ENCODE measurements at regions not wholly inside any gene's neighbourhood (a gene's known extent, or its start where the extent isn't known, plus 50 kb on each side); places are given as distances from the start of the nearest gene placed in this dataset.

DNA sequence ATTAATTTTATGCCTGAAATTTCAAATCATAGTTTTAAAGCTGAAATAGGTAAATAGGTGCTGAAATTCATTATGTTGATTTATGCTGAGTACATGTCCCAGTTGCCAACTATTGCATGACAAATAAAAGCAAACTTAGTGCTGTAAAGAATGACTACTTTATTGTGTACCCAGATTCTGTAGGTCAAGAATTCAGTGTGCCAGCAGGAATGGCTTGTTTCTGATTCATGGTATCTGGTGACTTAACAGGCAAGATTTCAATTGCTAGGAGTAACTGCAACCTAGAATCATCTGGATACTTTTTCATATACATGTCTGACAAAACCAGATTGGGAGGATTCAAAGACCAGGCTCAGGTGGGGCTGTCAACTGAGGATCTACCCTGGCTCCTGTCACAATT is 678.4 kb upstream of the ADAMTS5 start:
- DNase-seq (ENCODE audit: low read depth): no peak

DNA sequence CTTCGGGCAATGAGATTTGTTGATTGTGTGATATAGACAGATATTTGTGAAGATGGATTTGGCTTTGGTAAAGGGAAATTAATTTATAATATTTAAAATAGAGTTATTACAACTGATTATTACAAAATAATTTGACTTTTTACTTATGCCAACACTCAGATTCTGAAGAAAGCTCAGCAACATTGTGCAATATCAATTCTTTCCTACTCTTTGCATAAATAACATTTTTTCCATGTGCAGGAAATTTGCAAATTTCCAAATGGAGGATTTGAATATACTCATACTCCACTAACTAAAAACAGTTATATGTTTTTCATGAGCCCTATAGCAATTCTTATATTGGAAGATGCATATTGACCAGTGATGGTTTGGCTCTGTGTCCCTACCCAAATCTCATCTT is 676.4 kb upstream of the ADAMTS5 start:
- DNase-seq (ENCODE audit: low read depth): no peak

DNA sequence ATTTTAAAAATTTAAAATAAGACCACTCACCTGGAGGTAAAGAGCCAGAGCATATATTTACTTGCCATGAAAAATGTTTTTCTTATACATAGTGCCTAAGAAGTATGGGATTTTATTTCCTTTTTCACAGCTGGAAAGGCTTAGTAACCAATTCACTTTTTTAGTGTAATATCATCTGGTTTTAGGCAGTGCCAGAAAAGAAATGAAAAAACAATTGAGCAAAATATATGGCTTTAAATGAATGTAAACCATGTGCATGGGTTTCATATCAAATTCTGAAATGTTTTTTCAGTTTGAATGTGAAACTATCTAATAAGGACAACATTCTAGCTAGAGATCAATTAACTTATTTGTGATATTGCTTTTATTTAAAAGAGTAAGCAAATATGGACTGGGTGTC is 672.4 kb upstream of the ADAMTS5 start:
- no peak for DNase-seq (ENCODE audit: low read depth)

DNA sequence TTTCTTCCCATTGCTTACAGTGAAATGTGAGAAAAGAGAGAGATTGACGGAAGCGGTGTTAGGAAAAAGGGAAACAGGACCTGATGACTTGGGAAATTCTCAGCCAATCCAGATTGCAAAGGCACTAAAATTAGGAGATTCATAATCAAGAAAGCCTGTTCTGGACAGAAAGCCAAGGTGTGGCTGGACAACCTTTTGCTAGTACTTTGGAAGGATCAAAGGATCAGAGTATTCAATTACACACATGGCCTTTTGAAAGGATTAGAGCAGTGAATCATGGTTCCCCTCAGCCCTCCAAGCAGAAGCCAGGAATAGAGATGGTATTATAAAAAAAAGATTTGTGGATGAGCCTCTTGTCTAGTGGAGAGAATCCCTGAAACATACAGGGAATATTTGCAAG is 669.8 kb upstream of the ADAMTS5 start:
- no peak for DNase-seq (ENCODE audit: low read depth)

DNA sequence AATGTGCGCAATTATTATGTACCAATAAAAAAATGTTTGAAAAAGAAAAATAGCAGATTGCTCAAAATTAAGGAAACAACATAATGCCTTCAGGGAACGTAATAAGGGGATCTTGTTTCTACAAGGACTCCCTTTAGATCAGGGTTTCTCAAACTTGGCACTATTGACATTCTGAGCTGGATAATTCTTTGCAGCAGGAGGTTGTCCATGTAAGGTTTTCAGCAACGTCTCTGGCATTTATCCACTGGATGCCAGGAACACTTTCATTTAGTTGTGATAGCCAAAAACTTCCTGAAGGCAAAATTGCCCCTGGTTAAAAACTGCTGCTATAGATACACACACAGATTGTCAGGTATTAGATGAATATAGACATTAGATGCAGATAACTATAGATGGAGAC is 666.7 kb upstream of the ADAMTS5 start:
- DNase-seq (ENCODE audit: low read depth): no peak

DNA sequence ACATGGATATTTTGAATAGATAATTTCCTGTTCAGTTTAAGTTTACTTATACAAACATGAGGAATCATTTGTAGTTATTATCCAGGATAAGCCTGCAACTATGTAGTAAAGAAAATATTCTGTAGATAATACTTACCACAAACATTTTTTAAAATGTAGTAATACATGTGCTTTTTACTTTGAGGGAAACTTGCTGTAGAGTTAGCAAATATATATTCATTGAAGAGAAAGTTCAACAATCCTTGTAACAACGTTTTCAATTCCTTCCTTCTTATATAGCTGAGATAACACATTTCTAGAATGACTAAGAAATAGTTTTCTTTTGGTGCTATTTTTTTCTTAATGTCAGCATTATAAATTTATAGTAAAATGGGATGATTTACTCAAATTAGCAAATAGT is 664.6 kb upstream of the ADAMTS5 start:
- DNase-seq (ENCODE audit: low read depth): no peak

DNA sequence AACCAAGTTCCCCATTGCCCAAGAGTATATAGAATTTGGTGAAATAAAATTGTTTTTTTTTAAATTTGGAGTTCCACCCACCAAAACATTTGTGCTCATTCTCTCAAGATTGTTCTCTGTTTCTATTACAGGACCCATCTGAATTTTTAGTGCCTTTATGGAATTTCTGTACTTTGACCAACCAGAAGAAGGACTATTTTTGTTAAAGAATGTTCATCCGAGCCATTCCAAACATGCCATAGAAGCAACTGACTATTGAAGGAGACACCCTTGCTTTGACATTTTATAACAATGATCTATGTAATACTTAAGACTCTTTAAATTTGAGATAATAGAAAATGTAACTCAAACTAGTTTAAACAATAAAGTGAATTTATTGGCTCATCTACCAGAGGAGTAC is 655.7 kb upstream of the ADAMTS5 start:
- DNase-seq (ENCODE audit: low read depth): no peak

DNA sequence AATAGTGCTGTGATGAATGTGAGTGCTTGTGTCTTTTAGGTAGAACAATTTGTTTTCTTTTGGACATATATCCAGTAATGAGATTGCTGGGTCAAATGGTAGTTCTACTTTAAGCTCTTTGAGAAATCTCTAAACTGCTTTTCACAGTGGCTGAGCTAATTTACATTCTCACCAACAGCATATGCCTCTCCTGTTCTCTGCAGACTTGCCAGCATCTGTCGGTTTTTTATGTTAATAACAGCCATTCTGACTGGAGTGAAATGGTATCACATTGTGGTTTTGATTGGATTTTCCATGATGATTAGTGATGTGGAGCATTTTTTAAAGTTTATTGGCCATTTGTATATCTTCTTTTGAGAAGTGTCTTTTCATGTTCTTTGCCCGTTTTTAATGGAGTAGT is 647.3 kb upstream of the ADAMTS5 start:
- DNase-seq (ENCODE audit: low read depth): no peak

DNA sequence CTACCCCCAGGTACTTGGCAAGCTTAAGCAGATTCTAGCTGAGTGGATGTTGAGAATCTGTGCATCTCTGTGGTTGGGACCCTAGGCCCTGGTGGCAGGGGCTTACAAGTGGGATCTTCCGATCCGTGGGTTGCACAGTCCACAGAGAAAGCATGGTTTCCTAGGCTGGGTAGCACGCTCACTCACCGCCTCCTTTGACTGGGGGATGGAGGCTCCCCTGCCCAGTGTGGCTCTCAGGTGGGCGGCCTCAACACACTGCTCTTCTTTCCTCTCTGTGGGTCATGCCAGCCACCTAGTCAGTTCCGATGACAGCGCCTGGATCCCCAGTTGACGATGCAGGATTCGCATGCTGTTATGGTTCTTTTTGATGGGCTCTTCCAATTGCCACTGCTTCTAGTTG is 639.5 kb upstream of the ADAMTS5 start:
- no peak for DNase-seq (ENCODE audit: low read depth)

DNA sequence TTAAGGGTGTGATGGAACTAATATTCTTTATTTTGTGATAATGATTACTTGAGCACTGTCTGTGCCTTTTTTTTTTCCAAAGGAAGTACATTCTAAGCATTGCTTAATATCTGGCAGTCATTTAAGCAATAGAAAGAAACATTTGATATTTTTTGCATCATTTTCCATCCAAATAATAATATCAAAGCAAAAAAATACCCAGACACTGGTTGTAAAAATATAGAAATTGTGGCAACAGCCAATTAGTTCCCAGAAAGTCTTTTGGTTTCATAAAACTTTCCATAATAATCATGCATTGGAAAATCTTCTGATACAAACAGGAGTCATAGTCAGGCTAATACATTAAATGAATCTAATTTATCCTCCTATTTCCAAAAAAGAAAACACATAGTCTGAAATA is 629.3 kb upstream of the ADAMTS5 start:
- no peak for DNase-seq (ENCODE audit: low read depth)

DNA sequence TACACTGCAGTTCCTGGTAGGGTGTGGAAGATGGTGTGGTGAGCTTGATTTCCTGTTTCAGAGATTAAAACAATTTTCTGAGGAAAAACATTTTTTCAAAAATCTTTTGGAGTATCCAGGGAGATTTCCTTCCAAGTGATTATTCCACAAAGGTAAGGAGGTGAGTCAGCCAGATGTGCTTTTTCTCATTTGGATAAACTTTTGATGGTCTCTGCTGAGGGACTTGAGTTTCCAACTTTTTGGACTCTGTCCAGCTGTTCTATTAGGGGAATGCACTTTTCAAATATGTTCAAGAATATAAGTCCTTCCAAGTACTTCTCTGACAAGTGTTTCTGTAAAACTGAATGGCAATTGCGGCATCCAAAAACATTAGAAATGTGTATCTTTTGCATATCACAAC is 628.8 kb upstream of the ADAMTS5 start:
- no peak for DNase-seq (ENCODE audit: low read depth)

DNA sequence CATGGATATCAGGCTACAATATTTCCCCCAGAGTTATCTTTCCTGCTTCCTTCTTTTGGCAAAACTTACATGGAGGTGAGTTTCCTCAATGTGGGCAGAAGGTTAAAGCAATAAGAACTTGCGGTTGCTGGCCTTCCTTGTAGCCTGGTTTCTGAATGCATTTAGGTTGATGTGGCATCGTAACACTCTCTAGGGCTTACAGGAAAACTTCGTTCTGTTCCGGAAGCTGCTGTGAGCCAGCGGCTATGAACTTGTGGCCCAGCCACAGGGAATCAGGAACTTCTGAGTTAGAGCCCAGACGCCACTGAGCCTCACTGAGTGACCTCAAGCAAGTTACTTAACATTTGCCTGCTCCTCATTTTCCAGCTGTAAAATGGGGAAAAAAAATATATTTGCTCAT is 623.4 kb upstream of the ADAMTS5 start:
- DNase-seq (ENCODE audit: low read depth): no peak

DNA sequence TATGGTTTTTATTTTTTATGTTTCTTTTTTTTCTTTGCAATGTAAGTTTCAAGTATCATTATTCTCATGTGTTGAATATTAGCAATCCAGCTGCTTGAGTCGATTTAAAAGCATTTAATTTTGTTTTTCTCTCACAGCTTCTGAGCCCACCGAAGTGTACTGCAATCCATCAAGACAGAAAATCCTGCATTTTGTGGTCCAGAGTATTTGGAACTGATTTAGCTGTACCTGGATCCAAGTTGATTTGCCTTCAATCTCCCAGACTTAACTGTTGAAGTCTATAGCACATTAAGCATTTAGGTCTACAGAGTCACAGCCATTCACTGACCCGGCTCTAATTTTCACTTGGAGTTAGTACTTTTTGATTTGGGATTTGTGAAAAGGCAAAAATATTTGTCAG is 622.9 kb upstream of the ADAMTS5 start:
- DNase-seq (ENCODE audit: low read depth): no peak

DNA sequence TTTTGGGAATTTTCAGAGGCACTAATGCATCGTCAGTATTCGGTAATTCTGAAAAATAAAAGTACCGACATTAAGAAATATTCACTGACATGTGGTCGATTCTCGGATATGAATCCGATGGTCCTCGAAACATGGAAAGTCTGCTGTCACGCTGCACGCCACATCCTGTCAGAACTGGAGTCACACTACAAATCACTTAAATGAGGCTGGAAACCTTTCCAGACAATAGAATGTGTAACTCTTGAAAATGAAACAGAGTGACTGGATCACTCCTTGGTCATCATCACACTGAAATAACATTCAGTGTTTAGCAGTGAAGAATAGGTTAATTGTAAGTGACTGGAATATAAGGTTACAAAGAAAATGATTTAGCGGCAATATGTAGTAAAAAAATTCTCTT is 620.1 kb upstream of the ADAMTS5 start:
- DNase-seq (ENCODE audit: low read depth): no peak

DNA sequence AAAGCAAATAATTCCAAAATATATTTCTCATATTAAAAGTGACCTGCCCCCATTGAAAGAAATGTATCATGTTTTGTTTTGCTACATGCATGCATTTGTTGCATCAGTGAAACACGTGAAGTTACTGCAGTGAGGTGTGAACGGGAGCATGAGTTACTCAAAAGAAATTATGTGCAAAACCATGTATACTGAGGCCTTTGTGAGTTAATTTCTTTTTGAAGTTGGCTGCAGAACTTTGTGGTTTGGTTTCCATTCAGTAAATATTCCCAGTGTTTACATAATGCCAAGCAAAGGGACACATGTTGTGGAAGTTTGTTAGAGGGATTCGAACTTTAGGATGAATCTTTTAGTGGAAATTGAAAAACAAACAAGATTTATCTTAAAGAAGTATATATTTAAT is 619.4 kb upstream of the ADAMTS5 start:
- no peak for DNase-seq (ENCODE audit: low read depth)

DNA sequence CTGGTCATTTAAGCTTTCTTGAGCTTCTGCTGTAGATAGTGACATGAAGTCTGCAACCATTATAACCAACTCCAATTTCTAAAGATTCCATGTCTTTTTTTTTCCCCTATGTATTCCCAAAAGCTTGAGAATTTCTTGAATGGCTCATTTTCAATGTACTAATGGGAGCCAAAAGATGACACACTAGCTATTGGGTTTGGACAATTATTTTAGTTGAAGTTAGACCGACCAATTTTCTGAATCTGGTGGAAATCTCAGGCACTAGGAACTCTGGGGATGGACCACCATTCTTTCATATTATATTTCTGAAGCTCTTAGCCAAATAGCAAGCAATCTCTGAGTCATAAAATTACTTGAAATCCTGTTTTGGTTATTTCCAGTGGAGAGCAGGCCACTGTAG is 617.4 kb upstream of the ADAMTS5 start:
- no peak for DNase-seq (ENCODE audit: low read depth)

DNA sequence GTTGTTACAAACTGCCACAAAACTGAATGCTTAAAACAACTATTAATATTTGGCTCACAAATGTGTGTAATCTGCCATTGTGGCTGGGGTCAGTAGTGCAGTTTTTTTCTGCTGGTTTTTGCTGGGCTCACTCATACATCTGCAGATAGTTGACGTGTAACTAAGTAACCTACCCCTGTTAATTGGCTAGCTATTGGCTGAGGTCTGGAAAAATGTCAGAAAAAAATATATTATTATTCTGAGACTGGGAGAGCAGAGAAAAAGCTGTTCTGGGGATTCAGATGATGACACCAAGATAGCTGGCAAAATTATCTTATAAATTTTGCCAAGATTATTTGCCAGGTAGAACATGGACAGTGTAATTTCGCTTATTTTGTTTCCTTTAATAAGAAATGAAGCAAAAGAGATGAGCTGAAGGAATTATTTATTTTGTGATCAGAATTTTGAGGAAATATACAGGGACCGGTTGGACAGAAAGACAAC is 616.1 kb upstream of the ADAMTS5 start:
- no peak for DNase-seq (ENCODE audit: low read depth)

DNA sequence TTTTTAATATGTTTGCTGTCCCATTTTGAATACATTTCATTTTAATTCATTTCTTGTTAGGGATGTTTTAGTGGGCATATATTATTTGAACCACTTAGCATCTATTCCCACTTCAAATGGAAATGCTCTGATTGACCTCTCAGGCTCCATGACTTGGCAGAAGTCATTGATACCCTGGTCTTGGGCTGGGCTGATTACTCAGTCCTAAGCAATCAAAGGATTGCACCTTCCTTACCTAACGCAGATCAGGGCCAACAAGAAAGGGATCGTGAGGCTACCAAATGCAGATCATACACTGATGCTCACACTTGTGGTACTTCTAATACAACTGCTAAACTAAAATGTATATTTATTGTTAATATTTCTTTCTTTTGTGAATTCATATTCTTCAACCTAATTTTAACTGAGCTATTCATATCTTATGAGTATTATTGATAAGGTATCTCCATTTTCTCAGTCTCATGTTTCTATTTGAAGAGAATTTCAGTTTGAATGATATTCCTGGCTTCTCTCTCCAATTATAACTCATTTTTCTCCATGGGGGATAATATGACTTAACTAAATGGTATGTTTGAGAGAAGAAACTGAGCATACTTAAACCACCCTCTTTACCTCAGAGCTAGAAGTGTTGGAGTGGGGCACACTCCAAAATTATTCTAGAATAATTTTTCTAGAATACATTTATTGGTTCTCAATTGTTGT is 615.5 kb upstream of the ADAMTS5 start:
- no peak for DNase-seq (ENCODE audit: low read depth)

DNA sequence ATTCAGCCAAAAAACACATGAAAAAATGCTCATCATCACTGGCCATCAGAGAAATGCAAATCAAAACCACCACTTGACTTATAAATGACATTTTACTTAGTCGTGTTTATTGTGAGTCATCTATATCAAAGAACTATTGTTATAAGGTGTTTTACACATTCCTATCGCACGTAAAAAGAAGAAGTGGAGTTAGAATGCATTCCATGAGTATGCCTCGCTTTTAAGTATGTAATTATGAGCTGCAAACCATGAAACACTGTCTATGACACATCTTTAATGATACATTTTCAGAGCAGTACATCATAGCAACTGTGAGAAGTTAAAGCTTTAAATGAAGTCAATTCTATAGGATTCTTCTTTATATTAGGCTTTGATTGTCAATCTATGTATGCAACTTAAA is 614.3 kb upstream of the ADAMTS5 start:
- DNase-seq (ENCODE audit: low read depth): no peak

DNA sequence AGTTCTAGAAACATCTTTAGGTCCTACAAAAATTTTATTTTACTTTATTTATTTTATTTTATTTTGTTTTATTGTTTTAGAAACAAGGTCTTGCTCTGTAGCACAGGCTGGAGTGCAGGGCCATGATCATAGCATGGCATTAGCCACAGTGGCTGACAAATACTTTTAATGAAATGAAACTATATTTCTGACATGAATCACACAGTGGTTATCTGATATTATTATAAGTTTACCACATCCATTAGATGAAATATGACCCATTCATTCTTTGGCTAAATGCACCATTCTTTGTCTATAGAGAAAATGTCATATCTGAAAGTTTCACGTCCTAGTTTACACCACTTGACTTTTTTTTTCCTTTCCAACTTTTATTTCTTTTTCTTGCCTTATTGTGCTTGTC is 613.4 kb upstream of the ADAMTS5 start:
- DNase-seq (ENCODE audit: low read depth): no peak

DNA sequence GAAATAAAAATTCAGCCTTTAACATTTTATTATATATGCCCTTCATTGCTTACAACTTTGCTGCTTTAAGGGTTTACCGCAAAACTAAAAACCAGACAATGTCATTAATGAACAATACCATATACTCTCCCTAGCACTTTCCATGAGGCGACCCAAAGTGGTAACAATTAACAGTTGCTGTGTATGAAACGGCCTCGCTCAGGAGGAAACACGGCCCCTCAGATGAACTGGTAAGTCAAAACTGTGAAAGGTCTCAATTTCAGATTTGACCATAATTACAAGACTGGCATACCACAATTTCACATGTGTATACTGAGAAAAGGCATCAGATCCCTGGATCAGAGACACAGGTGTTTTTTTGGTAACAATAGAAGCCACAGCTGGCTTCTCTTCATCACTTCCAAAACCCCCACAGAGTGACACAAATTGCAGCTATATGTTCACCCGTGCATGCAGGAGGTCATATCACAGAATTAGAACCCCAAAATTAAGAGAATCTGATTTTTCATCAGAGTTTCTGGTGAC is 611.9 kb upstream of the ADAMTS5 start:
- no peak for DNase-seq (ENCODE audit: low read depth)

DNA sequence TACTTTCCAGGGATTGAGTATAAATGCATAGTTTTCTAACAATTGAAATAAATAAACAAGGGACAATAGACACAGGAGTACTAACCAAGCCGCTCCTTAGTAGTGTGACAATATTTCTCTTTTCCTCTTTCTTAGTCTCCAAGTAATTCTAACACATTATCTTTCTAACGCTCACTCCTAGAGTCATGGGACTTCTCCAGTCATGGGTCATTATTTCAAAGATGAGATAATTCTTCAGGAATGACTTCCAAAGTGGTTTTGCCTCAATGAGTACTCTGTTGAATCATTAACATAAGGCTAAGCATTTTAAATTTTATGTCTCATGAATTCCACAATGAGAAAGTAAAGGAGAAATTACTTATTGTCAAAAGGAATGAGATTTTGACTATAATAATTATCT is 605.8 kb upstream of the ADAMTS5 start:
- no peak for DNase-seq (ENCODE audit: low read depth)

DNA sequence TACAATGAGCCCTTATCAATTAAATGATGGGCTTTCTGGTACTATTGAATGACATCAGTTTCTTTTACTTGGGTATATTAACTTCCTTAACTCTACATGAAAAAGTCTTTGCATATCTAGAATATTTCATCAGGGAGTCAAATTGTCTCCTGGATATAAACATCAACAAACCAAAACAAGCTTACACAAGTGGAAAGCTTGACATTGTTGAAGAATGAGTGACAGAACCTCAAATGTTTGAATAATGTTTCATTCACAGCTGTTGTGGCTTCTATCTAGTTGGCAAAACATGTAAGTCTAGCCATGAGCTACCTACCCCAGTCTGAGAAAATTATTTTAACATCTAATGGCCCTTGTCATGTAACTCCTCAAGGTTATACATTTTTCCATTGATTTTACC is 604.8 kb upstream of the ADAMTS5 start:
- DNase-seq (ENCODE audit: low read depth): no peak

DNA sequence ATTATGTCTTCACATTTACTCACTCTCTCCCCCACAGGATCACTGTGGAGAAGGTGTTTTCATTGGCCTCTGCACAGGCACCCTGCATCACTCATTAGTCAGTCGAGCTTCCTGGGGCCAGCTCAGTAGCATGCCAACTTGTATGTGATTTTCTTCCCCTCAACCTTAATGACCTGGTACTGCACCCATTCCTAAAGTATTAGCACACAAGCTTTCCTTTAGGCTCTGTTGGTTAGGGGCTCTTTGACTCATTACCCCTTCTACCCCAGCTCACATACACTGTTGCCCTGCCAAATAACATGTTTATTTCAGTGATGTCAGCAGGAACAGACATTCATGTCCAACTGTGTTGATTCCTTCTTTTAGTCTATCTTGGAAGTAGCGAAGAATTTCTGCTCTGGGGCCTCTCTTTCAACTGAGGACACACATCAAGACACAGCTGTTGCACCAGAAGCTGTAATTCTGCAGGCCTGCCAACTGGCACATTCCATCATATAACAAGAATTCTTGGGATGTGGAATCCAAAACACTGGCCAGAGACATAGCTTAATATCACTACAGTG is 603.5 kb upstream of the ADAMTS5 start:
- DNase-seq (ENCODE audit: low read depth): no peak

Measured in activated T-helper 9 cell treated with anti-CD3 and anti-CD28 coated beads, Interleukin-2, amount 50 U/mL, for 16 hours (primary cell).